Embryonic facial prominence (tissue), 1 donor: ENCODE measurements at regions not wholly inside any gene's neighbourhood (a gene's known extent, or its start where the extent isn't known, plus 50 kb on each side); places are given as distances from the start of the nearest gene placed in this dataset.
"Not testable (repeated sequence)": the region's sequence is repeated elsewhere in the genome, so short reads cannot be mapped to it uniquely, and the experiment has no call there.

ENCODE experiments used
- DNase-seq: peaks from one replicate; pipeline ENCODE4 v3.0.0-alpha.2; 2016; ENCODE audit errors: extremely low spot score

DNA sequence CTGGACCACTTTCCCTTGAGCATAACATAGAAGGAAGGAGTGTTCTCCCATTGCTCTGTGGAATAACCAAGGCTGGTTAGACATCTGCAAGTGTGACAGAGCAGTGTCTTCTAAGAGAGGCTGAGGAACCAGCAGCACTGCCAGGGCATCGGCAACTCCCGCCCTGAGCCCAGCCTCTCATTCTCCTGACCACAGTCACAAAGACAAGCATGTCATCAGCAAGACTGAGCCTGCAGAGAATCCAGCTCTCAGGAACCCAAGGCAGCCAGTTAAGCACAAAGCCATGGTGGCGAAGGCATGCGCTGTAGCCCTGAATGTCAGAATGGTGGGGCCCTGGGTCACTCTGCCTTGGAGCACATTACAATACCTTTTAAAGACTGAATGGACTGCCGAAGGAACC, 253.9 kb downstream of the AGTPBP1 start:
- no peak for DNase-seq

DNA sequence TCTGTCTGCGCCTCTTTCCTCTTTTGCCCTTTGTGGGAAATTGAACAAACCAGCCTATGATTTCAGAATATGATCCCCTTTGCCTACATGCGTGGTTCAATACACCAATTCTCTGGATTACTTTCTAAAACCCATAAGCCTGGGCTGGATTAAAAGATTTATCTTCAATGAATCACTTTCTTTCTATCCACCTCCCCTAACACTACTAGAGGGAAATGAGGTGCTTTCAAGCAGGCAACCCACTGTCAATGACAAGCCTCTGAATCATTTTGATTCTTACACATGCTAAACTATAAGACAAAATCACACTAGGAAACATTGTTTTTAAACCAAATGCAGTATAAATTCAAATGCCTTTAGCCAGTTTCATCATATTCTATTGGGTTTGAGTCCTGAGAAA, 257.5 kb downstream of the AGTPBP1 start:
- DNase-seq, result no peak

DNA sequence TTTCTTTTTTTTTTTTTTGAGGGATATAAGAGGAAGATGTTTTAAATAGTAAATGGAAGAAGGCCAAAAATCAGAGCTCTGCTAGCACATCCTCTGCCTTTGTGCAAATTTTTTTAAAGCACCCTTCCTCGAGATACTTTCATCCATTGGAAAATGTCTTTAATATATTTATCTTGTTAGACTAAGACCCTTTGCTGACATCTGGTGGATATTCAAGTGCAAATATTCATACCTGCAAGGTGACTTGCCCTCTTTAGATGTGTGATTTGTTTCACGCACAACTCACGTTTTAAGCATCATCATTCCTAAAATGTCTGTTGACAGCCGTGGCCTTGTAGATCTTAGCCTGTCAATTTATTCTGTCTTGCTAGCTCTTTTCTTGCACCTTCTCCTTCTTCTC, 258.5 kb downstream of the AGTPBP1 start:
- no peak for DNase-seq

DNA sequence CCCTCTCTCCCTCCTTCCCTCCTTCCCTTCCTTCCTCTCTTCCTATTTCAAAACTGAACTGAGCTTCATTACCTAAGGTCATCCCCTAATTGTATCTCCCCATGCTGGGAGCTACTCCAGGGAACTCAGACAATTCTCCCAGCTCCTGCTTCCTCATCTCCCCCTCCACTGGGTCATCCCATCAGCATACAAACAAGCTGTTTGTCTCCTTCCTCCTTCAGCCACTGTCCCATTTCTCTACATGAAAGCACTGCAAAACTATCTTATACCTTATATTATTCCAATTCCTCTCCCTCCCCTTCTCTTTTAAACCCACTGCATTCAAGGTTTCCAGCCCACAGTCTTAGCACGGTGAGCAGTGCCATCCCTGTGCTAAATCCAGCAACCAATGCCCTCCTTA, 262.4 kb downstream of the AGTPBP1 start:
- DNase-seq, result no peak

DNA sequence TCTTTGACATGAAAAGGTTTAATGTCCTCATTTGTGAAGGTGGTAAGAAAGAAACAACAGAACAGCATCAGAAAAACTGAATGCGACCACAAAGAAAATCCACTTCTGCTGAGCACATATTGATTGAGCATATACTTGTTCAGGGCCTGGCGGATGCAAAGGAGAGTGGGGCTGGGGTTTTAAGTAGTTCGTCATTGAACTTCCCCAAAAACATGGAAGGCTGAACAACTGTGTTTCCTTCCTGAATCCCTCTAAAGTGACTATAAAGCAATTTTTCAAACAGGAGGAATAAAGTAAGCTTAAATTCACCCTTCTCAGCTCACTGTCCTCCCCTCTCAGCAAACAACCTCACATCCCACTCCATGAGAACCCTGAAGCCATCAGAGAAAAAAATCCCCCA, 262.9 kb downstream of the AGTPBP1 start:
- no peak for DNase-seq

DNA sequence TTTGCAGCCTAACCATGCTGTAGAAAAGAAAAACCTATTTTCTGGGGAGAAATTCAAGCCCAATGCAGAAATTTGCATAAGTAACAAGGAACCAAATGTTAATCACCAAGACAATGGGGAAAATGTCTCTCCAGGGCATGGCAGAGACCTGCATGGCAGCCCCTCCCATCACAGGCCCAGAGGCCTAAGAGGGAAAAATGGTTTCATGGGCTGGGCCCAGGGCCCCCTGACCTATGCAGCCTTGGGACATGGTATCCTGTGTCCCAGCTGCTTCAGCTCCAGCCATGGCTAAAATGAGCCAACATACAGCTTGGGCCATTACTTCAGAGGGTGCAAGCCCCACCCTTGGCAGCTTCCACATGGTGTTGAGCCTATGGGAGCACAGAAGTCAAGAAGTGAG, 266.9 kb downstream of the AGTPBP1 start:
- not testable (repeated sequence) for DNase-seq

DNA sequence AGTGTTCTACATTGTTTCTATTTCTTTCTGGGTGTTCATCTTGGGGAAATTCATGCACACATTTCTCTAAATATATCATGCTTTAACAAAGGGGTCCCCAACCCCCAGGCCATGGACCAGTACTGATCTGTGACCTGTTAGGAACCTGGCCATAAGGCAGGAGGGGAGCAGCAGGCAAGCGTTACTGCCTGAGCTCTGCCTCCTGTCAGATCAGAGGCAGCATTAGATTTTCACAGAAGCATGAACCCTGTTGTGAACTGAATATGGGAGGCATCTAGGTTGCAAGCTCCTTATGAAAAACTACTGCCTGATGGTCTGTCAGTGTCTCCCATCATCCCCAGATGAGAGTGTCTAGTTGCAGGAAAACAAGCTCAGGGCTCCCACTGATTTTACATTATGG, 270.0 kb downstream of the AGTPBP1 start:
- no peak for DNase-seq

DNA sequence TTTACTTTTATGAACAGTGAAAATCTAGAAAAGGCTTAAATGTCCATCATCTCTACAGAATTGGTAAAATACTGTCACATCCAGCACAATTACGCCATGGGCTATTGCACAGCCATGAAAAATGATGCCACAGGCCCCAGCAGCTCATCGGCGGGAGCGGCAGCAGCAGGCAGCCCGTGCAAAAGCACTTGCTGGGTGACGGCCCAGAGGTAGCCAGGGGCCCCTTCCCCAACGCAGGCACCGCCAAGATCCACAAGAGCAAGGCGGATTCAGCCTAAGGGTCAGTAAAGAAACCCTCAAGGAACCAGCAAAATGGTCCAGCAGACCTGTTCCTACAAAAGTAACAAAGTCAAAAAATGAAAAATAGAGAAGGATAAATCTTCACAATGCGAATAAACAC, 272.7 kb downstream of the AGTPBP1 start:
- DNase-seq, result no peak

DNA sequence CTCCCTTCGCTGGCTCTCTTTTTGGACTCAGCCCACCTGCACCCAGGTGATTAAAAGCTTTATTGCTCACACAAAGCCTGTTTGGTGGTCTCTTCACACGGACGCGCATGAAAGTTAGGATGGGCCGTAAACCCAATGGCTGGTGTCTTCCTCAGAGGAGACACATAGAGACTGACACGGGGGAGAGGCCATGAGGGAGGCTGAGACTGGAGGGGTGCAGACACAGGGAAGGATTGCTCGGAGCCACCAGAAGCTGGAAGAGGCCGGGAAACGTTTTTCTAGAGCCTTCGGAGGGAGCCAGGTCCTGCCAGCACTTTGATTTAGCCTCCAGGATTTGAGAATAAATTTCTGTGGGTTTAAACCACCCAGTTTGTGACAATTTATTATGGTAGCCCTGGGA, 274.9 kb downstream of the AGTPBP1 start:
- no peak for DNase-seq

DNA sequence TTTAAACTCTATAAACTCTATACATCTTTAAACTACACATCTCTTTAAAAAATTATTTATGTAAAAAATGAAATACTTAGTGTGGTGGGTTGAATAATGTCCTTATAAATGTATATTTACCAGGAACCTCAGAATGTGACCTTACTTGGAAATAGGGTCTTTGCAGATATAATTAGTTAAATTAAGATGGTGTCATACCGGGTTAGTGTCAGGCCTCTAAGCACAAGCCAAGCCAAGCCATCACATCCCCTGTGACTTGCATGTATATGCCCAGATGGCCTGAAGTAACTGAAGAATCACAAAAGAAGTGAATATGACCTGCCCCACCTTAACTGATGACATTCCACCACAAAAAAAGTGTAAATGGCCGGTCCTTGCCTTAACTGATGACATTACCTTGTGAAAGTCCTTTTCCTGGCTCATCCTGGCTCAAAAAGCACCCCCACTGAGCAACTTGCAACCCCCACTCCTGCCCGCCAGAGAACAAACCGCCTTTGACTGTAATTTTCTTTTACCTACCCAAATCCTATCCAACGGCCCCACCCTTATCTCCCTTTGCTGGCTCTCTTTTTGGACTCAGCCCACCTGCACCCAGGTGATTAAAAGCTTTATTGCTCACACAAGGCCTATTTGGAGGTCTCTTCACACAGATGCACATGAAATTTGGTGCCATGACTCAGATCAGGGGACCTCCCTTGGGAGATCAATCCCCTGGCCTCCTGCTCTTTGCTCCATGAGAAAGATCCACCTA, 283.5 kb downstream of the AGTPBP1 start:
- not testable (repeated sequence) for DNase-seq

DNA sequence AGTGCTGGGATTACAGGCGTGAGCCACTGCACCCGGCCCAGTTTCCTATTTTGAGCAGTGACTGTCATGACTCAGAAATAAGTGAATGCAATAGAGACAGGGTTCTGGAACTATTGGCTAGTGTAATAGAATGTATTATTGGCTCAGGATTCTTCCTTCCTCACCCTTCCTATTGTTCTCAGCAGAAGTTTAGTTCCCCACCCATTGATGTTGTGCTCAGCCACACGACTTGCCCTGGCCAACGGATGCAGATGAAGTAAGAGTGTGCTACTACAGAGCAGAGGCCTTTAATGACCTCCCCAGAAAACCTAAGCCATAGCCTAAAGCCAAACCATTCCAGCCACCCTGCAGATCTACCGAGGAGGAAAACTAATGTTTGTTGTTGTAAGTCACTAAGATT, 287.9 kb downstream of the AGTPBP1 start:
- DNase-seq, result no peak

DNA sequence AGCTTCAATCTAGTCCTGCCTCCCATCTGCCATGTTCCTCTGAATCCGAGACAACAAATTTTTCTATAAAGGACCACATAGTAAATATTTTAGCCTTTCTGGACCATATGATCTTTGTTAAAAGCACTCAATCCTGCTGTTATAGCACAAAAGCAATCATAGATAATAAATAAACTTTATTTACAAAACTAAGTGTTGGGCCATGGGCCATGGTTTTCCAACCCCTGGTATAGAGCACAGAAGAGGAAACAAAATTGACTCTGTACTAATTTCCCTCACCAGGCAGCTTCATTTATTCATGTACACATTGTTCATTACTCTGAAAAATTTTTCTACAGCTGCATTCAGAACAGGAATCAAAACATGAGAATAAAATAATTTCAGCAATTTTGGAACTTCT, 288.9 kb downstream of the AGTPBP1 start:
- no peak for DNase-seq

DNA sequence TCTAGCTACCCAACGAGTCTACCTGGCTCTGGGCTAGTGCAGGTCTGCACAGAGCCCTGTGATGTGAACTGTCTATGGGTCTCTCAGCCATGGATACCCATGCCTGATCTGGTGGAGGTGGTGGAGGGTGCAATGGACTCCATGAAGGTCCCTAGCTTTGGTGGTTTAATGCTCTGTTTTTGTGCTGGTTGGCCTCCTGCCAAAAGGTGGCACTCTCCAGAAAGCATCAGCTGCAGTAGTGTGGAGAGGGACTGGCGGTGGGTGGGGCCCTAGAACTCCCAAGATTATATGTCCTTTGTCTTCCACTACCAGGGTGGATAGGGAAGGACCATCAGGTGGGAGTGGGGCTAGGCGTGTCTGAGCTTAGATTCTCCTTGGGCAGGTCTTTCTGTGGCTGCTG, 290.1 kb downstream of the AGTPBP1 start:
- no peak for DNase-seq

DNA sequence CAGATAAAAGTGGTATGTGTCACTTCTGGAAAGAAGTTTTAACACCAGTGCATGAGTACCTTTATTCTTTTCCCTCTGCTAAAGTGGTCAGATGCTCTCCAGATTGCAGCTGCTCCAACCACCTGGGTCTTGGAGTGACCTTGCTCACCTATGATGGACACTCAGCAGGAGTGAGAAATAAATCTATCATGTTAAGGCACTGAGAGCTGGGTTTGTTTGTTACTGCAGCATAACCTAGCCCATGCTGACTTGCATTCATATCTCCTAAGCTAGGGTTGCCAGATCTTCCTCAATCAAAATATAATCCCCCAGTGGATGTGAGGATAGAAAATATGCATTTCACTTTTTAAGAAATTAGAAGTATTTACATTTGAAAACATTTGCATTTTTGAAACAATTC, 295.9 kb downstream of the AGTPBP1 start:
- DNase-seq, result no peak

DNA sequence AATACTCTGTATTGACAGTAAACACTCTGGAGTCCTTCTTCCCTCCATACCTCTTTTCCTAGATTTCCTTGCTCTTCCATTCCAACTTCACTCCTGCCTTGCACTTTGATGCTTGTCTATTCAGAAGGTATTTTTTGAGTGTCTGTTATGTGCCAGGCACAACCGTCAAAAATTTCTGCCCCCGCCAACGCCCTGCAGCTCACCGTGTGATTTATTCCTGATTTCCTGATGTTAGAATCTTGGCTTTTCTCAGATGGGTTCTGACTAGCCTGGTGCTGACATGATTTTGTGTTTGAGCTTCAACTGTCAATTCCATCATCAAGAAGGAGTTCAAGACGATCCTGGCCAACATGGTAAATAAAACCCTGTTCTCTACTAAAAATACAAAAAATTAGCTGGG, 297.5 kb downstream of the AGTPBP1 start:
- DNase-seq, result no peak

DNA sequence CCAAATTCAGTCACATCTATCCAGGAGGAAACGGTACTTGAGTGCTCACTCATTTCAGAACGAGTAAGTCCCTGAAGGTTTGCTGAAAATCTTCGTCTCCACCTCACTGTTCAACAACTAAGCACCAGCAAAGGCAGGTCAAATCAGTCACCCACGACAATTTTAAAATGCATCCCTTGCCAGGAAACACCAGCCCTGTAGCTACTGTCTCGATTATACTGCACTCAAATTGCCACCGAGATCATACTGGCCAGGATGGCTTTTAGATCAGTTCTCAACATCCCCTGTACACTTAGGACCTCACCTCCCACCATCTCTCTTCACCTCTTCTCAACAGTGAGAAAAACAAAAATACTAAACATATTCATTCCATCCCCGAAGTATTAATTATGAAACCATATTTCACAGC, 298.6 kb downstream of the AGTPBP1 start:
- no peak for DNase-seq

DNA sequence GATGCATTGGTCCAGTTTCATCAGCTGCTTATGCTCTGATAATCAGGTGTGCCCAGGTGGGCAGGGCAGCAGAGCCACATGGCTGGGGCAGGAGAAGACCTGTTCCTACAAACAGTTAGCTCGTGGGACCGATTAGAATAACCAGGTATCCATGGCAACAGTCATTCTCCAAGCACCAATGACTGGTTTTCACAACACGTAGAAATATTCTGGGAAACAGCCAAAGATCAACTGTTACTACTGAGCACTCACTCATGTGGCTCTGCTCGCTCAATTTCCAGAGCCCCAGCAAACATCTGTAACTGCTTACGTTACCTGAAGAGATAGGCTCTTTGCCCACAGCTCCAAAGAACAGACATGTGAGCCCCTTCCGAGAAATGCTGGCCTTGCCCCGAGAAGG, 302.0 kb downstream of the AGTPBP1 start:
- DNase-seq, result no peak

DNA sequence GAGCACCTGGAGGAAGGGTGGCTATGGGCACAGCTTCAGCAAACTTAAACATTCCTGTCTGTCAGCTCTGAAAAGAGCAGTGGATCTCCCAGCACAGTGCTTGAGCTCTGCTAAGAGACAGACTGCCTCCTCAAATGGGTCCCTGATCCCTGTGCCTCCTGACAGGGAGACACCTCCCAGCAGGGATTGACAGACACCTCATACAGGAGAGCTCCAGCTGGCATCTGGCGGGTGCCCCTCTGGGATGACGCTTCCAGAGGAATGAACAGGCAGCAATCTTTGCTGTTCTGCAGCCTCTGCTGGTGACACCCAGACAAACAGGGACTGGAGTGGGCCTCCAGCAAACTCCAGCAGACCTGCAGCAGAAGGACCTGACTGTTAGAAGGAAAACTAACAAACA, 307.8 kb downstream of the AGTPBP1 start:
- not testable (repeated sequence) for DNase-seq

DNA sequence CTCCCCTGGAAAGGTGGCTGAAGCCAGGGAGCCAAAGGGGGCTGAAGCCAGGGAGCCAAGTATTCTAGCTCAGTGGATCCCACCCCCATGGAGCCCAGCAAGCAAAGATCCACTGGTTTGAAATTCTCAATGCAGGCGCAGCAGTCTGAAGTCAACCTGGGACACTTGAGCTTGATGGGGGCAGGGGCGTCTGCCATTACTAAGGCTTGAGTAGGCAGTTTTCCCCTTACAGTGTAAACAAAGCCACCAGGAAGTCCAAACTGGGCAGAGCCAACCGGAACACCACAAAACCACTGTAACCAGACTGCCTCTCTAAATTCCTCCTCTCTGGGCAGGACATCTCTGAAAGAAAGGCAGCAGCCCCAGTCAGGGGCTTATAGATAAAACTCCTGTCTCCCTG, 308.2 kb downstream of the AGTPBP1 start:
- not testable (repeated sequence) for DNase-seq

DNA sequence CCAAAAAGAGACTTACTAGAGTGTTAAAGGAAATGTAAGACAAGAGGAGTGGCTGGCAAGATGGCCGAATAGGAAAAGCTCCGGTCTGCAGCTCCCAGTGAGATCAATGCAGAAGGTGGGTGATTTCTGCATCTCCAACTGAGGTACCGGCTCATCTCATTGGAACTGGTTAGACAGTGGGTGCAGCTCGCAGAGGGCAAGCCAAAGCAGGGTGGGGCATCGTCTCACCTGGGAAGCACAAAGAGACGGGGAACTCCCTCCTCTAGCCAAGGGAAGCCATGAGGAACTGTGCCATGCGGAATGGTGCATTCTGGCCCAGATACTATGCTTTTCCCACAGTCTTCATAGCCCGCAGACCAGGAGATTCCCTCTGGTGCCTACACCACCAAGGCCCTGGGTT, 308.7 kb downstream of the AGTPBP1 start:
- no peak for DNase-seq

DNA sequence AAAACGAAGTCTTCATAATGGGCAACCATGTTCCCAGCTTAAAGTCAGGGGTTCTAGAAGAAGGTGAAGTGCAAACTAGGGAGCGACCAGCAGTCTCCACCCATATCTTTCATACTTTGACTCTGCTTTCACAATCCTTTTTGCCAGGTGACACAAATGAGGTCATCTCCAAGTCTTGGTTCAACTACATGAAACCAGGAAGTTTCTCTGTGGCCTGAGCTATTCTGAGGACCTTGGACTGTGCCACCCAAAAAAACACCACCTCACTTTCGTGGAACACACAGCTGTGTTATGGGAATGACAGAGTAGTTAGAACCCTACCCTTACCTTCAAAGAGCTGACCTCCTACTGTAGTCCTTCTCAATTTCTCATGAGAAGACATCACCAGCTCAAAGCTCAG, 309.2 kb downstream of the AGTPBP1 start:
- no peak for DNase-seq

DNA sequence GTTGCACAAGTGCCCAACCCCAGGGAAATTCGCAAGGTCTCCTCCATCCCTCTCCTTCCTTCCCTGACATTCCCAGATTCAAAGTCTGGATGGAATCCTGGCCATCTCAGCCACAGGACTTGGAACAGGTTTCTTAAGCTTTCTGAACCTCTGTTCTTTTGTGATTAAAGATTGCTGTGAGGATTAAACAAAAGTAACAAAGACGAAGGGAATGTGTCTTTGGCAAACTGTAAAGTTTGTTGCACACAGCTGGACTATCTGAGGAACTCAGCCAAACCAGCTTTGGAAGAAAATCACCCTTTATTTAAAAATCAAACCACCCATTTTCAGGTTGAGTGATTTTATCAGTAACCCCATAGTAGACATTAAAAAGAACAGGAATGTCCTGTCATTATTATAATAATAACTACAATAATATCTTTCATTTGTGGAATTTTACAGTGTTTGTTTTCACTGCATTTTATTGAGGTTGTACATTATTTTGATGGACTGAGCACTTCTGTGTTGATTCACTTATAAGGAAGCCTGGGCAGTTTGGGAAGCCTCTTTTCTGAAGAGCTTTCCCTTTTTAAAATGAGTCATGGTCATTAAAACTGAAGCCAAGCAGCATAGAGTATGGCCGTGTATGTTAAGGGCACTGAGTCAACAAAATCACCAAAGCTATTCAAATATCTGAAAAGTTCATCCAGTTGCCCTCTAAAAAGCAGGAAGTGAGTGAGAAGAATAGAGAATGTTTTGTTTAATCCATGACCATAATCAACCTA, 310.2 kb downstream of the AGTPBP1 start:
- no peak for DNase-seq

DNA sequence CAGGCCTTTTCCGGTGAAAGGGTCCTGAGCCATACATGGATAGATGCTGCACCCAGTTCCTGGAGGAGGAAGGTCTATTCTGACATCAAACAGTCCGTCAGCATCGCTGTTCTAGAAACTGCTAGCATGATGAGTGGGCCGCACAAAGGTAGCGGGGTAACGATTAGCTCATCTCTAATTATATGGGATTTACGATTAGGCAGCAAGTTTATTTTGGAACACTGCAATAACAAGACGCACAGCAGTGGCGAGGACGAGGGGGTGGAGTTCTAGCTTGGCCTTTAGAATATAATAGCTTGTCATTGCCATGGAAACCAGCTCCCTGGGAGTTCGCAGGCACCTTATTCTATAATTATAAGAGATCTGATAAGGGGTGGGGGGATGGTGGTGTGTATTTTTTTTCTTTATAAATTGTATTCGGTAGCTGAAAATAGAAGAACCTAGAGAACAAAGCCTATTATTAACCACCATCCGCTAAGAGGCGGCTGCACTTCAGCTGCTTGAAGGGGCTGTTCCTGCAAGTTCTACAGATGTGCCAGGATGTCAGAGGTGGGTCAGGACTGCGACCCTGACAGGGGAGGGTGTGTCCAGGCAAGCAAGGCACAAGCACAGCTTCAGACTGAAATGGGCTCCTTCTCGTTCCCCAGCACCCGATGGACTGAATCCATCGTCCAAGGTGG, 311.0 kb downstream of the AGTPBP1 start:
- no peak for DNase-seq
